Activated CD4-positive, alpha-beta memory T cell treated with anti-CD3 and anti-CD28 coated beads for 36 hours (primary cell): ENCODE measurements at regions not wholly inside any gene's neighbourhood (a gene's known extent, or its start where the extent isn't known, plus 50 kb on each side); places are given as distances from the start of the nearest gene placed in this dataset.

Source experiments
- CTCF ChIA-PET: fragments of 350-600 bp; sonication (Branson Sonifier 250); formaldehyde crosslinking; loops from one replicate; lab custom pipeline; 2021; ENCODE audit warnings: antibody characterized with exemption, inconsistent platforms; lab: Charles Lee
- POLR2A ChIA-PET: fragments of 350-600 bp; sonication (Branson Sonifier 250); formaldehyde crosslinking; loops from one replicate; lab custom pipeline; 2021; ENCODE audit warnings: antibody characterized with exemption; lab: Charles Lee
- DNase-seq: peaks from one replicate; pipeline ENCODE4 v3.0.0-alpha.2; 2020
- H3K27ac Mint-ChIP-seq: one replicate; pipeline ENCODE4 v1.8.0; 2021; ENCODE audit warnings: mixed read lengths
- H3K27me3 Mint-ChIP-seq: one replicate; pipeline ENCODE4 v1.8.0; 2021; ENCODE audit warnings: mixed read lengths
- H3K36me3 Mint-ChIP-seq: one replicate; pipeline ENCODE4 v1.8.0; 2021; ENCODE audit warnings: mixed read lengths
- H3K4me1 Mint-ChIP-seq: one replicate; pipeline ENCODE4 v1.8.0; 2021; ENCODE audit warnings: low read depth, mixed read lengths
- H3K4me3 Mint-ChIP-seq: one replicate; pipeline ENCODE4 v1.8.0; 2021; ENCODE audit warnings: mild to moderate bottlenecking, mixed read lengths
- H3K9me3 Mint-ChIP-seq: one replicate; pipeline ENCODE4 v1.8.0; 2021; ENCODE audit warnings: mixed read lengths
- intact Hi-C: fragments of 100-400 bp; cut with micrococcal nuclease; formaldehyde crosslinking; loops from one replicate; pipeline ENCODE4 v1.15.1; 2023

DNA sequence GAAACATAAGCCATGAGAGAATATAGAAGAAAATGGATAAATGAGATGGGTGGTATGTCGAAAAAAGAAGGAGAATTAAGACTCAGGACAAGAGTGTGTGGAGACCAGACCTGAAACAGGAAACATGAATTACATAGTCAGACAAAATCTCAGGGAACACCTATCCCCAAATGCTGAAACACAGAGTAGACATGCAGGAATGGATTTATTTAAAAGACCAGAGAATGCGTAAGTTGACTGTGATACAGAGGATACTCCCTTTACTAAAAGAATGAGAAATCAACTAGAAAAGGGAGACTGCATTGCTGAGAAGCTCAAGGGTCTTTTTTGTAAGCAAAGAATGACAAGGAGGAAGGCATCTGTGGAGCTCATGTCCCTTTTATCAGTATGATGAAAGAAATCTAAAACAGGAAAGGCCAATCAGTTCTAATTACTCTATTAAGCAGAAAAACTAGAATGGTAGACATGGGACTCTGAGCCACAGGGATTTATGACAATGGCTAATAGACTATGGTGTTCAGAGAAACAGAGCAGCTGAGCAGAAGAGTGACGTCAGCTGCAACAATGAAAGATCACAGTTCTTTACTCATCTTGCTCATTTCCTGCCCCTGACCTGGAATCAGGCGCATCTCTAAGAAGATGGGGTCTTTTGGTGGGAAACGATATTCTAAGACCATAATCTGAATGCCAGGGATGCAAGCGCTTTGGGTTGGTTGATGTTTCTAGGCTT is 138.9 kb upstream of the DHRS4 start:
- intact Hi-C loops, result no loop called here
- ChIA-PET CTCF (no interaction called here), POLR2A (no interaction called here)
- H3K9me3 Mint-ChIP-seq, result peaks cover 5% of the 10 kb centered on the region
- H3K36me3 Mint-ChIP-seq, result no peaks in the 10 kb centered on the region
- H3K4me1 Mint-ChIP-seq, result no peaks in the 10 kb centered on the region
- peaks cover 4% of the 10 kb centered on the region for H3K27me3 Mint-ChIP-seq
- H3K27ac Mint-ChIP-seq, result no peak overlapping the region
- no peak overlapping the region for H3K4me3 Mint-ChIP-seq
- DNase-seq, result no peak

DNA sequence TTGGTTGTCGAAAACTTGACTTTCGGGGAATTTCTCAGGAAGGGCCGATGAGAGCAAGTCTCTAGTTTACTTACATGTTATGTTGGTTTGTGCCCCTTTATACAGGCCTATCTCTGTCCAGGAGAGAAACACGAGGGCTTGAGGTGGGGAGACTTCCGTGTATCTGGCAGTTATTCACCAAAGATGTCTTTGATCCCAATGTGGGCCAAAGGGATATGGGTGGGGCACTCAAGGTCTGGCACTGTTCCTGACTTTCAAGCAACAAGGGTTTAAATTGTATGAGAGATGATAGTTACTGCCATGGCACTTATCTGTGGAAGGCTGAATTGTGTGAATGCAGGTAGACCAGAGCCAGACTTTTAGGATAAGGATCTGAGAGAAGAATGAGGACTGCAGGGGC is 137.2 kb upstream of the DHRS4 start:
- Mint-ChIP-seq H3K27me3 (peaks cover 3% of the 10 kb centered on the region), H3K9me3 (peaks cover 5% of the 10 kb centered on the region), H3K27ac (no peak overlapping the region), H3K4me3 (no peak overlapping the region), H3K4me1 (no peaks in the 10 kb centered on the region), H3K36me3 (no peaks in the 10 kb centered on the region)
- intact Hi-C loops, result no loop called here
- ChIA-PET POLR2A (no interaction called here), CTCF (no interaction called here)
- no peak for DNase-seq

DNA sequence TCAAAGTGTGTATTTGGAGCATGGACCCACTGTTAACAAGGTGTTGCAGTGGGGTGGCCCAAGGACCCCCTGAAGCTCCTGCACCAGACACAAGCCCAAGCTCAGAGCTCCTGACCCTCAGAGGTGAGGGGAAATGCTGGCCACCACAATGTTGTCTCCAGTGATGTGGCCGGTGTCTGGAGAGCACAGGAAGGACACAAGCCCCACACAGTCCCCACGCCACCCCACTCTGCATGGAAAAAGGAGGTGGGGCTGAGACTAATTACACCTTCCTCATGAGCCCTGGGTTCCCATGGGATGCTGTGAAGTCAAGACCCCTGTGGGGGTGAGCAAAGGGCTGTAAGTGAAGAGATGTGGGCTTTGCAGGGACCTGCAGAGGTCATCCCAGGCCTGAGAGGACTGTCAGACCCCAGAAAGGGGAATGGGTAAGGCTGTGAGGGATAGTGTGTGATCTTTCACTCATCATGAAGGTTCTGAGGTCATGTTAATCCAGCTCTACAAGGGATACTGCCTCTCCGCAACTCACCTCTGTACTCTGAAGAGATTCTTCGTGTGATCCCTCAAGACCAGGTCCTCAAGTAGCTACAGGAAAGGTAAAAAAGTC is 136.3 kb upstream of the DHRS4 start:
- Mint-ChIP-seq H3K9me3 (peaks cover 5% of the 10 kb centered on the region), H3K27me3 (peaks cover 4% of the 10 kb centered on the region), H3K4me1 (no peaks in the 10 kb centered on the region), H3K4me3 (no peak overlapping the region), H3K27ac (no peak overlapping the region), H3K36me3 (no peaks in the 10 kb centered on the region)
- CTCF ChIA-PET, result no interaction called here
- no peak for DNase-seq
- intact Hi-C loops, result no loop called here
- POLR2A ChIA-PET, result no interaction called here

DNA sequence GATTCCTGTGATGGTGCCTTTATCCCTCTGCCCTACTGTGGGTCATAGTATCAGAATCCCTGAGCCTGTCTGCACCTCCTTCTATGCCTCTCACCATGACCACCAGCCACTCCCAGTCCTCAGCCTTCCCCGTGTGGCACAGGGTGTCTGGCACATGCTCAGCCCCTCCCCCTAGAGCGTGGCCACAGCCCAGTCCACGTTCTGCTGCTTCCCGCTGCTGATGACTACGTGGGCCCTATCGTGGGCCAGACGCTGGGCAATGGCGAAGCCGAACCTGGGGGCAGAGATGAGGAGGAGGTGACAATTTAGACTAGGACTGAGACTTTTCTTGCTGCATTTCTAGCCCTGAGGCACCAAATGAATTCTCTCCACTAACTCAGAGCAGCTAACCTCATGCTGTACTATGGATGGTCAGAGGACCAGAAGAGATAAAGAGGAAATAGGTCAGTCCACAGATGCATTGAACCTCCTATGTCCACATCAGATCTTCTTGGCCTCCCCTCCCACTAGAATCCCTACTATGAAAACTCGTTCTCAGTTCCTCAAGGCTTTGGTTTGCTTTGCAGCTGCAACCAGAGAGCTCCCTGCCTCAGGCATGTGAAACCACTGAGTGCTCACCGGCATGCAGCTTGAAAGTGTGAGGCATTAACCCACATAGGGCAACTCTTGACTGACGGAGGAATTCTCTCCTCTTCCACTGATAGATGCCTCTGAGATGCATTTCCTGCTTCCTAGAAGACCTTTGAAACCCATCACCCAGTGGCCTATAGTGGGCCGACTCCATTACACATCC is 126.3 kb upstream of the DHRS4 start:
- no peaks in the 10 kb centered on the region for H3K36me3 Mint-ChIP-seq

DNA sequence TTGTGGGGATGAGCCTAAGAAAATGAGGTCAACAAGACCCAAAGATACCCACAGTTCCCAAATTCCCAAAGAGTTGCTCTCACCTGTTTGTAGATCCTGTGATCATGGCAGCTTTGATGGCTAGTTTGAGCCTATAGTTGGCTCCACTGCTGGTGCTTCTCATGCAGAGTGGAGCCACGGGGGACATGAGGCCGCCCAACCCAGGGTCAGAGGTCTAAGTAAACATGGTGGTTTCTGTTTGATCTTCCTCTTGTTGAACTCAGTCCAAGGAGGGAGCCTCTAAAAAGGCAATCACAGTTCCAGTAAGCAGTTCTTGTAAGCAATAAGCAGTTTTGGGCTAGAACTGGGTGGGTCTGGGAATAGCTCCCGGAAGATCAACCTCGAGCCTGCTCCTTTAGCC is 125.6 kb upstream of the DHRS4 start:
- intact Hi-C loops, result no loop called here
- POLR2A ChIA-PET, result no interaction called here
- Mint-ChIP-seq H3K36me3 (no peaks in the 10 kb centered on the region), H3K4me3 (no peak overlapping the region), H3K4me1 (no peaks in the 10 kb centered on the region), H3K27me3 (peaks cover 6% of the 10 kb centered on the region), H3K27ac (no peak overlapping the region), H3K9me3 (no peaks in the 10 kb centered on the region)
- CTCF ChIA-PET, result interaction anchor here (1.4 kb wide), 1 partner anchor 101 kb away, joined by 3 read pairs; no protein-coding TSS in a partner anchor
- DNase-seq, result no peak

More for the DNA sequence above, 126.3 kb upstream of the DHRS4 start:
- intact Hi-C loops, result no loop called here
- ChIA-PET CTCF (interaction anchor here (1.4 kb wide), 1 partner anchor 100 kb away, joined by 3 read pairs; no protein-coding TSS in a partner anchor), POLR2A (no interaction called here)
- H3K4me3 Mint-ChIP-seq, result no peak overlapping the region
- DNase-seq, result no peak
- peaks cover 7% of the 10 kb centered on the region for H3K27me3 Mint-ChIP-seq
- no peaks in the 10 kb centered on the region for H3K4me1 Mint-ChIP-seq
- no peak overlapping the region for H3K27ac Mint-ChIP-seq
- no peaks in the 10 kb centered on the region for H3K9me3 Mint-ChIP-seq

DNA sequence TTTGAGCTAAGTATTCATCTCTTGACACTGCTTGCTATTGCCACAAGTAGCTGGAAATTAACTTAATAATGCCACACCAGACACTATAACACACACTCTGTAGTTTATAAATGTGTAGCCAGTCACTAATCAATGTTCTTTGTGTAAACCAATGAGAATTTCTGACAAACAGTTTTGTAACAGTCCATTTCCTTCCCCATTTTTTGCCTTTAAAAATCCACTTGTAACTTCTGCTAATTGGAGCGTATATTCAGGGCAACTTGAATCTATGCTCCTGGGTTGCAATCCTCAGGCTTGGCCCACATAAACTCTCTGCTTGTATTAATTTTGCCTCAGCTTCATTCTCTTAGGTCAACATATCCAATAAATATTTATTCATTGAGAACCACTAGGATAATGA is 125.0 kb upstream of the DHRS4 start:
- intact Hi-C loops, result no loop called here
- POLR2A ChIA-PET, result no interaction called here
- Mint-ChIP-seq H3K27ac (no peak overlapping the region), H3K9me3 (no peaks in the 10 kb centered on the region), H3K36me3 (no peaks in the 10 kb centered on the region), H3K4me3 (no peak overlapping the region), H3K4me1 (no peaks in the 10 kb centered on the region), H3K27me3 (peaks cover 6% of the 10 kb centered on the region)
- no peak for DNase-seq
- CTCF ChIA-PET, result interaction anchor here (1.4 kb wide), 1 partner anchor 102 kb away, joined by 3 read pairs; no protein-coding TSS in a partner anchor

DNA sequence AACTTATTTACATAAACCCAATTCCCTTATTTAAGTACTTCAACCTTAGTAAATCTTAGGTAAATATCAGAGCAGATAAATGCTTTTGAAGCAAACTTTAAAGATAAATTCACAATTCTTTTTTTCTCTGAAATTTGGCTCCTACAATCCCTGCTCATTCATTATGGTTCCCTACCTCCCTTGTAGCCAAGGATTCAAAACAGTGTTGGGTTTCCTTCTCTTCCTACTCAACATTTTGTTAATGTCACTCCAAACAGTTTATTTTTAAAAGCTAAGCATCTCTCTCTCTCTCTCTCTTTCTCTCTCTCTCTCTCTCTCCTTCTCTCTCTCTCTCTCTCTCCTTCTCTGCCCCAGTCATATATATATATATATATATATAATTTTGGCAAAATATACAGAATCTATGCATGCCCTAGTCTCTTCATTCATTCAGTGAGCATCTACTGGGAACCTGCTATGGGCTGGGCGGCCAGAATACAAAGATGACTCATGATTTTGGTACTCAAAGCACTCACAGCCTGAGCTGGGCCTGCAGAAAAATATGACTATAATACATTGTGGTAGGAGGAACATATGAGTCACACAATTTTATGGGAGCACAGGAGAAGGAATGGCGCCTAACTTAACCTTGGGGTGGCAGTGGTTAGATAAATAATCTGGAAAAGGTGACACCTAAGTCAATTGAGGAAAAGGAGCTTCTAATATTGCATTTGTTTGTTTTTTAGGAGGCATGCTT is 123.7 kb upstream of the DHRS4 start:
- CTCF ChIA-PET, result interaction anchor here (0.6 kb wide), 1 partner anchor 161 kb away, joined by 3 read pairs; no protein-coding TSS in a partner anchor
- Mint-ChIP-seq H3K36me3 (no peaks in the 10 kb centered on the region), H3K4me1 (no peaks in the 10 kb centered on the region), H3K4me3 (no peak overlapping the region), H3K9me3 (no peaks in the 10 kb centered on the region), H3K27ac (no peak overlapping the region), H3K27me3 (peaks cover 6% of the 10 kb centered on the region)
- intact Hi-C loops, result no loop called here
- DNase-seq, result no peak
- POLR2A ChIA-PET, result no interaction called here

DNA sequence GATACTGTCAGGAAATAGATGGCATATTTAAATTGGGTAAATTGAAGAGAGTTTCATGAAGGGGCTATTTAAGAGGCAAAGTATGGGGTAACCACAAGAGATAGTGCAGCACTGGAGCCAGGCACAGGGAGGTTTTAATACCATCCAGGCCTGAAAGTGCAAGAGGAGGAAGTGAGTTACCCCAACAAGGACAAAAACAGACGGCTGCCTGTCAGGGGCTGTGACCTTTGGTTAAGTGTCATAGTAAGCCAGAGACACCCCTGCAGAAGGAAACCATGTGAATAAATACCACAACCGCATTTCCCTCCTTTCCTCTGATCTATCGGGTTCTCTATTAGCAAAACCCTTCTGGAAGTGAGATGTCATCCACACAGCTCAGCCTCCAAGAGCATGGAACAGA is 122.0 kb upstream of the DHRS4 start:
- Mint-ChIP-seq H3K27ac (no peak overlapping the region), H3K9me3 (no peaks in the 10 kb centered on the region), H3K4me3 (no peak overlapping the region), H3K4me1 (no peaks in the 10 kb centered on the region), H3K27me3 (peaks cover 6% of the 10 kb centered on the region), H3K36me3 (no peaks in the 10 kb centered on the region)
- intact Hi-C loops, result no loop called here
- ChIA-PET POLR2A (no interaction called here), CTCF (no interaction called here)
- no peak for DNase-seq

DNA sequence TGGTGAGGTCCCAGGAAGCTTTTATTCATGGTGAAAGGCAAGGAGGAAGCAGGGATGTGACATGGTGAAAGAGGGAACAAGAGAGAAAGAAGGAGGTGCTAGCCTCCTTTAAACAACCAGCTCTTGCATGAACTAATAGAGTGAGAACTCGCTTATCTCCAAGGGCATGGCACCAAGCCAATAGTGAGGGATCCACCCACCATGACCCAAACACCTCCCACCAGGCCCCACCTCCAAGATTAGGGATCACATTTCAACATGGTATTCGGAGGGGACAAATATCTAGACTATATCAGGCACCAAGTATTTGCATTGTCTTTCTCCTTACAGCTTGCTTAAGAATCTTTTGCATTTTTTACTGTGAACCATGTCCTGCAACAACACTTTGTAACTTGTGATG is 91.9 kb upstream of the DHRS4 start:
- DNase-seq, result no peak
- no peak overlapping the region for H3K27ac Mint-ChIP-seq
- no peaks in the 10 kb centered on the region for H3K4me1 Mint-ChIP-seq
- H3K4me3 Mint-ChIP-seq, result no peak overlapping the region
- ChIA-PET POLR2A (no interaction called here), CTCF (no interaction called here)
- H3K36me3 Mint-ChIP-seq, result no peaks in the 10 kb centered on the region
- H3K9me3 Mint-ChIP-seq, result no peaks in the 10 kb centered on the region
- H3K27me3 Mint-ChIP-seq, result peaks cover 6% of the 10 kb centered on the region
- intact Hi-C loops, result no loop called here

DNA sequence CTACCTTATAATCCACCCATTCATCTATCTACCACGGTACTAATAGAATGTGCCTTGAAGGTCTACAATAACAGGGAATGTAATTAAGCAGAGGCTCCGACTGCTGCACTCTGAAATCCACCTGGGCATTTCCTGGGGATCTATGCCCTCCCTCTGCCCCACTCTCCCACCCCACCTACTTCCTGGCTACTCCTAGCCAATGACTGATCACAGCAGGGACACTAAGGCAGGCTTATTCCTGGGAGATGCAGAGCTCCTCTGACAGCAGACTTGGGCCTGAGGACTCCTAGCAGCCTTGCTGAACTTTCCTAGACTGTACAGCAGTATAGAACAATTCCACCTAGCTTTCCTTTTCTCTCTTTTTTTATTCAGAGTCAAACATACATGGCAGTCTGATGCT is 91.1 kb upstream of the DHRS4 start:
- intact Hi-C loops, result no loop called here
- Mint-ChIP-seq H3K36me3 (no peaks in the 10 kb centered on the region), H3K4me1 (no peaks in the 10 kb centered on the region), H3K9me3 (no peaks in the 10 kb centered on the region), H3K27me3 (peaks cover 14% of the 10 kb centered on the region), H3K27ac (no peak overlapping the region), H3K4me3 (no peak overlapping the region)
- DNase-seq, result no peak
- ChIA-PET POLR2A (no interaction called here), CTCF (no interaction called here)

DNA sequence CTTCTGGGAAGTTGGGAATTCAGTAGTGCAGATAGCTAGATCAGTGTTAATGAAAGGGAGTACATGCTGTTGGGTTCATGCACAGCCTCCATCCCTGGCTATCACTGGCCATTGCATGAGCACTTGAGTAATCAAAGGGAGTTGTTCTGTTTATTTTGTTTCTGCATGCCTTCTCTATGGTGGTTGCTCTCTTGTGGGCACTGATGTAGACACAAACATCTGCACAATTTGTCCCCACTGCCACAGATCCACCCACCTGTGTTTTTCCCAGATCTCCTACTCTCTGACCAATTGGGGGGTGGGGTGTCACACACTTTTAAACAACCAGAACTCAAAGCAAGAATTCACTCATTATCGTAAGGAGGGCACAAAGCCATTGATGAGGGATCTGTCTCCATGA is 89.7 kb upstream of the DHRS4 start:
- no peak for DNase-seq
- Mint-ChIP-seq H3K4me3 (no peak overlapping the region), H3K27me3 (peaks cover 21% of the 10 kb centered on the region), H3K36me3 (no peaks in the 10 kb centered on the region), H3K9me3 (no peaks in the 10 kb centered on the region), H3K4me1 (no peaks in the 10 kb centered on the region), H3K27ac (no peak overlapping the region)
- POLR2A ChIA-PET, result no interaction called here
- CTCF ChIA-PET, result no interaction called here
- intact Hi-C loops, result no loop called here

DNA sequence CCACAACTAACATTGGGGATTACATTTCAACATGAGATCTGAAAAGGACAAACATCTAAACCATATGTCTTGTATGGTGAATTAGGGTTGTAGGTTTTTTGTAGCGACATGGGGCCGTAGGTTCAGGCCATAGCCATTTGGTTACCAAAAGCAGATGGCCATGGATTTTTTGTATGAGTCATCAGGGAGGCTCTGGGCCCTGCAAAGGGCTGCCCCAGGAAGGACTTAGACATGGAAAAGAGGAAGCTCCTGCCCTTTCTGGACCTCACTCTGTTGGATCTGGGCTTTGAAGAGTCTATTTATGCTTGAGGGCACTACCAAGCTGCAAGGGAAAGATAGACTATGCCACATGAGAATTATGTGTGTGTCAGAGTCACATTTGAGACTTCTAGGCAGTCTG is 89.3 kb upstream of the DHRS4 start:
- no peak for DNase-seq
- intact Hi-C loops, result no loop called here
- Mint-ChIP-seq H3K4me3 (no peak overlapping the region), H3K36me3 (no peaks in the 10 kb centered on the region), H3K27me3 (peaks cover 21% of the 10 kb centered on the region), H3K4me1 (no peaks in the 10 kb centered on the region), H3K27ac (no peak overlapping the region), H3K9me3 (no peaks in the 10 kb centered on the region)
- ChIA-PET POLR2A (no interaction called here), CTCF (no interaction called here)
